ENCODE measurements at regions not wholly inside any gene's neighbourhood (a gene's known extent, or its start where the extent isn't known, plus 50 kb on each side); places are given as distances from the start of the nearest gene placed in this dataset.

GRCh38 chrX:22674932-22675331, 324.8 kb upstream of the DDX53 start:
- Mint-ChIP-seq H3K27ac (no peak overlapping the region), H3K36me3 (no peaks in the 10 kb centered on the region), H3K9me3 (peaks cover 0 to 5% of the 10 kb centered on the region in 2 donors)
- DNase-seq (ENCODE audit: low spot score in 2 of 2): no peak
- no peak for ATAC-seq

- Mint-ChIP-seq H3K27ac (no peak overlapping the region), H3K36me3 (no peaks in the 10 kb centered on the region), H3K9me3 (peaks cover 0 to 4% of the 10 kb centered on the region in 2 donors)
- DNase-seq (ENCODE audit: low spot score in 2 of 2) (no peak), ATAC-seq (no peak)
Observed at GRCh38 chrX:22686138-22686541, 313.6 kb upstream of the DDX53 start.

- no peaks in the 10 kb centered on the region for H3K9me3 Mint-ChIP-seq
- H3K27ac Mint-ChIP-seq: no peak overlapping the region
- no peaks in the 10 kb centered on the region for H3K36me3 Mint-ChIP-seq
- DNase-seq (ENCODE audit: low spot score in 2 of 2) (no peak), ATAC-seq (no peak)
Observed at GRCh38 chrX:22689290-22689689, 310.5 kb upstream of the DDX53 start.

DNA sequence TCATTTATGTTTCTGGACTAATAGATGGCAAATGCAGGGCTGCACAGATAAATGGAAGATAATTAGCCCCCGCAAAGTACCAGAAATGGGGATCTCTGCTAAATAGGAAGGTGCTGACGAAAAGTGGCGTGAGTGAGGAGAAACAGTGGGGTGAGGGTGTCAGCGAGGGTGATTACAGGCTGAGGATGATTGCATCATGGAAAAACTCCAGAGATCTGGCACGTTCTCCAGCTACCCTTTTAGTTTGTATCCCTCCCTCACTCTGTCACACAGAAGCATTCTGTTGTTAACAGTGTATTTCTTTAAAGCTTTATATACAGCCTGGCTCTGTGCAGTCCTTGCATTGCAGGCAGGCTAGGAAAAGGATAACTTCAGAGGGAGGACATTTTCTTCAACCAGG, 309.6 kb upstream of the DDX53 start:
- H3K9me3 Mint-ChIP-seq: no peaks in the 10 kb centered on the region
- ATAC-seq (no peak), DNase-seq (ENCODE audit: low spot score in 2 of 2) (no peak)
- no peak overlapping the region for H3K27ac Mint-ChIP-seq
- no peaks in the 10 kb centered on the region for H3K36me3 Mint-ChIP-seq

- ATAC-seq: no peak
Observed at GRCh38 chrX:22691966-22692565, 307.7 kb upstream of the DDX53 start.

GRCh38 chrX:22698151-22698550, 301.6 kb upstream of the DDX53 start:
- H3K36me3 Mint-ChIP-seq: no peaks in the 10 kb centered on the region
- no peak for DNase-seq (ENCODE audit: low spot score in 2 of 2)
- H3K27ac Mint-ChIP-seq: no peak overlapping the region
- ATAC-seq: no peak
- no peaks in the 10 kb centered on the region for H3K9me3 Mint-ChIP-seq

More at GRCh38 chrX:22691966-22692565, 307.7 kb upstream of the DDX53 start:
- DNase-seq (ENCODE audit: low spot score in 2 of 2): no peak
- Mint-ChIP-seq H3K36me3 (no peaks in the 10 kb centered on the region), H3K9me3 (no peaks in the 10 kb centered on the region), H3K27ac (no peak overlapping the region)

DNA sequence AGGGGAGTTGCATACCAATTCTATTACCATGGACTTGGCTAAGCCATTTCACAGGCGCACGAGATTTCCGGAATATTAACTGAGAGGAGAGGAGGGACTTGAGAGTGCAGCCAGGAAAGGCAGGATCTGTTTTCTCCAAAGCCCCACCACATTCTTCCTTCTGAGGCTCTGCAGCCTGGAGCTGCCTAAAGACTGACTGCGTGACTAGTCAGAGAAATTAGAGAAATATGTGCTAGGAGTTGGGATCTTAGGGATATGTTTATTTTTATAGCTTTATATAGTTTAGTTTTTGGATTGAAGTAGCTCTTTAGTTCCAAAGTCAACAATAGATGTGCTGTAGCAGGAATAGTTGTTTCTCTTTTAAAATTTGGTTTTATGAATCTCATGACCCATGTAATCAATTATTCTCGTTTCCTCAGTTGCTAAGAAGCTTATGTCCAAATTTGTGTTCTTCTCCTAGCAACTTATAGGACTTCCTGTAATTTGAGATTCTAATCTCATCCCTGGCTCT, 300.1 kb upstream of the DDX53 start:
- Mint-ChIP-seq H3K36me3 (no peaks in the 10 kb centered on the region), H3K27ac (no peak overlapping the region), H3K9me3 (peaks cover 0 to 2% of the 10 kb centered on the region in 2 donors)
- no peak for ATAC-seq
- DNase-seq (ENCODE audit: low spot score in 2 of 2): no peak

DNA sequence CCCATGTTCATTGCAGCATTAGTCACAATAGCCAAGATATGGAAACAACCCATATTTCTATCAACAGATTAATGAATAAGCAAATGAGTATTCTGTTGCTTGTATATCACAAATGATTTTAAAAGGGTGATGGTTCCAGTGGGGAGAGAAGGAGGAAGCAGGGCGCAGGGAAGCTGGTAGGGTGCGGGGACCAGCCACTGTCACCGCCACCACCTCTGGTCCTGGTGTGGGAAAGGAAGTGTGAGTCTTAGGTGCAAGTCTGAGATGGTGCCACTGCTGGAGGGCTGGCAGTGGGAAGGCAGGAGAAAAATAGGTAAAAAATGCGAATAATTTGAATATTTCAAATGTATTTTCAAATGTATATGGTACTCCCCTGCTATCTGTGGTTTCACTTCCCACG, 286.8 kb upstream of the DDX53 start:
- no peaks in the 10 kb centered on the region for H3K9me3 Mint-ChIP-seq
- no peak overlapping the region for H3K27ac Mint-ChIP-seq
- H3K36me3 Mint-ChIP-seq: no peaks in the 10 kb centered on the region
- ATAC-seq (no peak), DNase-seq (ENCODE audit: low spot score in 2 of 2) (no peak)

GRCh38 chrX:22730542-22730941, 269.2 kb upstream of the DDX53 start:
- ATAC-seq (no peak), DNase-seq (ENCODE audit: low spot score in 2 of 2) (no peak)
- Mint-ChIP-seq H3K9me3 (no peaks in the 10 kb centered on the region), H3K27ac (no peak overlapping the region), H3K36me3 (no peaks in the 10 kb centered on the region)

- Mint-ChIP-seq H3K9me3 (no peaks in the 10 kb centered on the region), H3K27ac (no peak overlapping the region), H3K36me3 (no peaks in the 10 kb centered on the region)
- ATAC-seq (no peak), DNase-seq (ENCODE audit: low spot score in 2 of 2) (no peak)
Observed at GRCh38 chrX:22737541-22737940, 262.2 kb upstream of the DDX53 start.

DNA sequence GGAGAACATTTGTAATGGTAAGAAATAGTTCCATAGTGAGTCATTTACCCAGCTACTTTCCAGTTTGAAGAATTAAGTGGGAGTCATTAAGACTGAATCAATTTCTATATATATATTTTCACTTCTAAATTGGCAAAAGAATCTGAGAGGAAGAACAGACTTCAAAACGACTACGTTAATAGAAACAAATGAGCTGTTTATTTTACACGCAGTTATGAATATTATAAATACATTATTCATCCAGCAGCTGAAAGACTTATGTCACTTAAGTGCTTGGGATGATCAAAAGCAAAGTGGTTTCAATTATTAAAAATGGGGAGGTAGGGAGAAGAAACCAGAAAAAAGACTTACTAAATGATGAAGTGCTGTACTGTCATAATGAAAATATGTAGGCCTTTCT, 260.5 kb upstream of the DDX53 start:
- no peak for DNase-seq (ENCODE audit: low spot score in 2 of 2)
- no peaks in the 10 kb centered on the region for H3K36me3 Mint-ChIP-seq
- no peak overlapping the region for H3K27ac Mint-ChIP-seq
- ATAC-seq: no peak
- H3K9me3 Mint-ChIP-seq: no peaks in the 10 kb centered on the region

DNA sequence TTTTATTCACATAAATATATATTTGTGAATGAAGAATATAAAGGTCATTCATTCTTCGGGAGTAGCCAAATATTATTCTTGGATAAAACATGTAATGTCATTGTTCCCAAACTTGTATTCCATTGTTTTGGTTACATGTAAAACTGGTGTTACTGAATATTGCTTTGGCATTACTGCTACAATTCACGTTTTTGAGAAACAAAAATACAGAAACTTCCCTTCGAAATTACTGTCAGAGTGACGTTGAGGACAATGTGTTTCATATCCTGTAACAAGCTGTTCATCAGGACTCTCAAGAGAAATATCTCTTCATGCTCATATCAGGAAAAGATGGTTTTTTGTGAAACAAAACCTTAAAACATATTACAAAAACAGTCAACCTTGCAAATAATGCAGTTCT, 258.9 kb upstream of the DDX53 start:
- no peak overlapping the region for H3K27ac Mint-ChIP-seq
- no peaks in the 10 kb centered on the region for H3K36me3 Mint-ChIP-seq
- H3K9me3 Mint-ChIP-seq: no peaks in the 10 kb centered on the region
- ATAC-seq (no peak), DNase-seq (ENCODE audit: low spot score in 2 of 2) (no peak)

DNA sequence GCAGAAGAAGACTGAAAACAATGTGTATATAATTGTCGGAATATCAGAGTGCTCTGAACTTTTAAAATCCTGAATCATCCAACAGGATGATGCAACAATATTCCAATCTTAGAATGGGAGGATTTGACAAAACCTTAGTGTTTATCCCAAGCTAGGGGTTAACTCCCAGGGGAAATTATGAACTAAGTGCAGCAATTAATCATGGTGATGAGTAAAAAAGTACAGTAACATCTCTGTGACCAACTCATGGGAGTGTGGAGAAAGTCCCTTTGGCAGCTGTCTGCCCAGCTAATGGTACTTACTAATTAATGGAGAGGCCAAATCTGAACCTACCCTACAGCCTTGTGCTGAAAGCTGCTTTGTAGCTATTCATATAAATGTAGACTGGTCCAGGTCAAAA, 257.6 kb upstream of the DDX53 start:
- Mint-ChIP-seq H3K36me3 (no peaks in the 10 kb centered on the region), H3K9me3 (no peaks in the 10 kb centered on the region), H3K27ac (no peak overlapping the region)
- ATAC-seq (no peak), DNase-seq (ENCODE audit: low spot score in 2 of 2) (no peak)

GRCh38 chrX:22746081-22746480, 253.7 kb upstream of the DDX53 start:
- DNase-seq (ENCODE audit: low spot score in 2 of 2): no peak
- H3K36me3 Mint-ChIP-seq: no peaks in the 10 kb centered on the region
- no peak for ATAC-seq
- H3K9me3 Mint-ChIP-seq: no peaks in the 10 kb centered on the region
- H3K27ac Mint-ChIP-seq: no peak overlapping the region

DNA sequence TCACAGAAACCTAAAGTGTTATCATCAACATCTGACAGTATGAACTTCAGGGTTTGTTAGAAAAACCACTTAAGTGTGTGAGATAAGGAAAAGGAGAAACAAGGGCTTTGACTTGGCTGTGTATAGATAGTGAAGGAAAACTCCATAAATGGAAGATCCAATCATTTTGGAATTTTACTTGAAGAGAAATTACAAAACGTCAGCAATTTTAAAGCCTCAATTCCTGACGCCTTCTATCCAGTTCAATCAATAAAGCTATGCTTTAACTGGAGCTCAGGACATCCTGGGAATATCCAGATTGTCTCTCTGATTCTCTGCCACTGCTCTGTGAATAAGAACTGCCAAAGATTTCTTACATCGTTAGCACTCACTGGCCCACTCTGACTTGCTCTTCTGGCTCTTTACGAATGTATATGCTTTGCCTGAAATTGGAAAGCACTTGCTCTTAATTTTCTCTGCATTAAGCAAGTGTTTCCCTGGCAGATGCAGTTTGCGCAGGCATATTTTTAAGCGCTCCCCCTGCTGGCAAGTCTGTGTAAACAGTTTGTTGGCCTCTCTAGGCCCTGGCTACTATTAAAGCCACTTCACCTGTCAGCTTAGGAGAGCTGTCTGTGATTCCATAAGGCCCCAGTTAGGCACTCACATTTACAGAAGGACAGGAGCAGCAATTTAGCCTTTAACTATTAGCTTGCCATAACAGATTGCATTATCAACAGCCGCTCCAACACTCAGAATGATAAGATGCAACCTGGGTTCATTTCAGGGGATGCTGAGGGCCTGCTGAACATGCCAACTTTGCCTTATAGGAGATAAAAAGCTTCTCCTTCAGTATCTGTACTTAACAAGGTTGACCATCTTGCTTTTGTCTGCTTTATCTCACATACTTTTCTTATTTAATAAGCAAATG, 251.4 kb upstream of the DDX53 start:
- Mint-ChIP-seq H3K9me3 (no peaks in the 10 kb centered on the region), H3K36me3 (no peaks in the 10 kb centered on the region), H3K27ac (no peak overlapping the region)
- ATAC-seq (peak in 1 of 2 donors; percentile 64), DNase-seq (ENCODE audit: low spot score in 2 of 2) (peak in 1 of 2 donors; percentile 28)

- Mint-ChIP-seq H3K9me3 (no peaks in the 10 kb centered on the region), H3K27ac (no peak overlapping the region), H3K36me3 (no peaks in the 10 kb centered on the region)
- ATAC-seq (no peak), DNase-seq (ENCODE audit: low spot score in 2 of 2) (no peak)
Observed at GRCh38 chrX:22758807-22759481, 240.8 kb upstream of the DDX53 start.

DNA sequence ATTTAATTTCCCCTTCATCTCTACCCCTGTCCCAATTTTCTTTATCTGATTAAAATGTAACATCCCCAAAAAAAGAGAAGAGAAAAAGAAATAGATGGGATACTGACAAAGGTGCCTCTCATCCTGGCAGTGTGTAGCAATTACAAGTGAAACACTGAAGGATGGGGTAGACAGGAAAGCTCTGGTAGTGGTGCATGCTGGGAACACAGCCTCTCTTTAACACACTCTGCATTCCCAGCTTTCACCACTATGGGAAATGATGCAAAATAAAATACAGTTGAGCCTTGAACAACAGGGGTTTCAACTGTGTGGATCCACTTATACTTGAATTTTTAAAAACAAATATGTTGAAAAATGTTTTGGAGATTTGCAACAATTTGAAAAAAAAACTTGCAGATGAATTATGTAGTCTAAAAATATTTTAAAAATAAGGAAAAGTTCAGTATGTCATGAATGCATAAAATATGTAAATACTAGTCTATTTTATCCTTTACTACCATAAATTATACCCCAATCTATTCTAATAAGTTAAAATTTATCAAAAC, 239.2 kb upstream of the DDX53 start:
- no peak for DNase-seq (ENCODE audit: low spot score in 2 of 2)
- no peak overlapping the region for H3K27ac Mint-ChIP-seq
- no peaks in the 10 kb centered on the region for H3K9me3 Mint-ChIP-seq
- H3K36me3 Mint-ChIP-seq: no peaks in the 10 kb centered on the region
- ATAC-seq: no peak

All from activated naive CD4-positive, alpha-beta T cell treated with anti-CD3 and anti-CD28 coated beads, Interleukin-2, amount 50 U/mL, for 72 hours (primary cell).